ENCODE measurements at regions not wholly inside any gene's neighbourhood (a gene's known extent, or its start where the extent isn't known, plus 50 kb on each side); places are given as distances from the start of the nearest gene placed in this dataset.

GRCh38 chr7:19465861-19466260, 243.0 kb downstream of the POLR1F start:
- TF ChIP-seq, protein P1, sequence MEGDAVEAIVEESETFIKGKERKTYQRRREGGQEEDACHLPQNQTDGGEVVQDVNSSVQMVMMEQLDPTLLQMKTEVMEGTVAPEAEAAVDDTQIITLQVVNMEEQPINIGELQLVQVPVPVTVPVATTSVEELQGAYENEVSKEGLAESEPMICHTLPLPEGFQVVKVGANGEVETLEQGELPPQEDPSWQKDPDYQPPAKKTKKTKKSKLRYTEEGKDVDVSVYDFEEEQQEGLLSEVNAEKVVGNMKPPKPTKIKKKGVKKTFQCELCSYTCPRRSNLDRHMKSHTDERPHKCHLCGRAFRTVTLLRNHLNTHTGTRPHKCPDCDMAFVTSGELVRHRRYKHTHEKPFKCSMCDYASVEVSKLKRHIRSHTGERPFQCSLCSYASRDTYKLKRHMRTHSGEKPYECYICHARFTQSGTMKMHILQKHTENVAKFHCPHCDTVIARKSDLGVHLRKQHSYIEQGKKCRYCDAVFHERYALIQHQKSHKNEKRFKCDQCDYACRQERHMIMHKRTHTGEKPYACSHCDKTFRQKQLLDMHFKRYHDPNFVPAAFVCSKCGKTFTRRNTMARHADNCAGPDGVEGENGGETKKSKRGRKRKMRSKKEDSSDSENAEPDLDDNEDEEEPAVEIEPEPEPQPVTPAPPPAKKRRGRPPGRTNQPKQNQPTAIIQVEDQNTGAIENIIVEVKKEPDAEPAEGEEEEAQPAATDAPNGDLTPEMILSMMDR (IDR thresholded peaks at IDR 0.05): no peak
- TF ChIP-seq EP300 (IDR thresholded peaks at IDR 0.05) (no peak), POLR2A (IDR thresholded peaks at IDR 0.05) (no peak)
